ENCODE measurements at regions not wholly inside any gene's neighbourhood (a gene's known extent, or its start where the extent isn't known, plus 50 kb on each side); places are given as distances from the start of the nearest gene placed in this dataset.

- DNase-seq, result no peak
- Mint-ChIP-seq H3K9me3 (ENCODE audit: low read depth) (no peaks in the 10 kb centered on the region), H3K27me3 (peaks cover 6% of the 10 kb centered on the region), H3K27ac (no peak overlapping the region), H3K4me3 (no peak overlapping the region), H3K36me3 (no peaks in the 10 kb centered on the region), H3K4me1 (no peaks in the 10 kb centered on the region)
- ATAC-seq, result no peak
- CTCF ChIA-PET, result no interaction called here
These were observed 144.6 kb downstream of the TPH2 start for GRCh38 chr12:72082986-72083820.

DNA sequence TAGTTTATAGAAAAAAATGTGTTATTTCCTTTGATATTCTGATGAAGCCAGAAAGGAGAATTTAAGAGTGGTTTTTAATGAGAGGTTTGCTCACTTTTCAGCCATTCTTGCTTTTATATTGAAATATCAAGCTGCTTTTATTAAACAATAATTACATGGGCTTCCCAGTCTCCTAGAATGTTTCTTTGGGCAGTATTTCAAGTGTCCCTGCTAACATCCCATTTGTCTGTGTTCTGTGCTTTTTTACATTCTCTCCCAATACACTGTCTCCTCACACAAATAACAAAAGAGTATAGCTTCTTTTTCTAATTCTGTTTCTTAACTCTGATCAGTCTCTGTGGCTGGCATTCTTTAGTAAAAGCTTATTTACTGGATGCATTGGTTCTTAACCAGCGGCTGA, 145.4 kb downstream of the TPH2 start:
- Mint-ChIP-seq H3K36me3 (no peaks in the 10 kb centered on the region), H3K4me1 (no peaks in the 10 kb centered on the region), H3K27me3 (peaks cover 6% of the 10 kb centered on the region), H3K27ac (no peak overlapping the region), H3K4me3 (no peak overlapping the region), H3K9me3 (ENCODE audit: low read depth) (no peaks in the 10 kb centered on the region)
- DNase-seq (no peak), ATAC-seq (no peak)
- CTCF ChIA-PET, result no interaction called here

- no peak overlapping the region for H3K4me3 Mint-ChIP-seq
- CTCF ChIA-PET, result no interaction called here
- DNase-seq (no peak), ATAC-seq (no peak)
- no peaks in the 10 kb centered on the region for H3K9me3 Mint-ChIP-seq (ENCODE audit: low read depth)
- peaks cover 6% of the 10 kb centered on the region for H3K27me3 Mint-ChIP-seq
- no peak overlapping the region for H3K27ac Mint-ChIP-seq
- H3K36me3 Mint-ChIP-seq, result no peaks in the 10 kb centered on the region
- H3K4me1 Mint-ChIP-seq, result no peaks in the 10 kb centered on the region
These were observed 146.2 kb downstream of the TPH2 start for GRCh38 chr12:72084880-72085279.

DNA sequence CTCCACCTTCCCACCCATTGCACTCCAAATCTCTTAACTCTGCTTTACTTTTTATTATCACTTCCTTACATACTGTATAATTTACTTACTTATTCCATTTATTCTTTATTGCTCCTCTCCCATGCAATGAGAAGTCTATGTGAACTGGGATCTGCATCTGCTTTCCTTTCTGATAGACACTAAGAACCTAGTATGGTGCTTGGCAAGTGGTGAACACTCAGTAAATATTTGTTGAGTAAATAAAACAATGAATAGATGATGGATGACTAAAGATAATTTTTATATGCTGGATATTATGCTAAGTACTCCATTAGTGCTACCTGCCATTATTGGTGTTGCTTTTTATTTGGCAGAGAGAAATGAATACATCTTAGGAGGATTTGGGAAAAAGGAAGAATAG, 151.0 kb downstream of the TPH2 start:
- H3K36me3 Mint-ChIP-seq, result no peaks in the 10 kb centered on the region
- H3K27ac Mint-ChIP-seq, result no peak overlapping the region
- H3K27me3 Mint-ChIP-seq, result no peaks in the 10 kb centered on the region
- DNase-seq (no peak), ATAC-seq (no peak)
- H3K4me1 Mint-ChIP-seq, result no peaks in the 10 kb centered on the region
- H3K4me3 Mint-ChIP-seq, result no peak overlapping the region
- CTCF ChIA-PET, result no interaction called here
- H3K9me3 Mint-ChIP-seq (ENCODE audit: low read depth), result no peaks in the 10 kb centered on the region

DNA sequence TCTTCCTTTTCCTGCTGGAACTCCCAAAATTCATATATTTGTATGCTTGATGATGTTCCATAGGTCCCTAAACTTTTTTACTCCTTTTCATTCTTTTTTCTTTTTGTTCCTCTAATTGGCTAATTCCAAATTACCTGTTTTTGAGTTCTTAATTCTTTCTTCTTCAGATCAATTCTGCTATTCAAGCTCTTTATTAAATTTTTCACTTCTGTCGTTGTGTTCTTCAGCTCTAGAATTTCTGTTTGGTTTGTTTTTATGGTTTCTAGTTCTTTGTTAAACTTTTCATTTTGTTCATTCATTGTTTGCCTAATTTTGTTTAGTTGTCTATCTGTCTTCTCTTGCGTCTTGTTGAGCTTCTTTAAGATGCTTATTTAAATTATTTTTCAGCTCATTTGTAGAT, 154.8 kb downstream of the TPH2 start:
- DNase-seq, result no peak
- Mint-ChIP-seq H3K27me3 (no peaks in the 10 kb centered on the region), H3K4me1 (no peaks in the 10 kb centered on the region), H3K9me3 (ENCODE audit: low read depth) (no peaks in the 10 kb centered on the region), H3K4me3 (no peak overlapping the region), H3K27ac (no peak overlapping the region), H3K36me3 (no peaks in the 10 kb centered on the region)
- CTCF ChIA-PET, result interaction anchor here (1.2 kb wide), 1 partner anchor 15 kb away, joined by 3 read pairs; no protein-coding TSS in a partner anchor
- no peak for ATAC-seq

GRCh38 chr12:72093930-72094329, 155.3 kb downstream of the TPH2 start:
- H3K4me3 Mint-ChIP-seq, result no peak overlapping the region
- ATAC-seq, result no peak
- DNase-seq, result no peak
- H3K9me3 Mint-ChIP-seq (ENCODE audit: low read depth), result no peaks in the 10 kb centered on the region
- H3K4me1 Mint-ChIP-seq, result no peaks in the 10 kb centered on the region
- no peak overlapping the region for H3K27ac Mint-ChIP-seq
- no peaks in the 10 kb centered on the region for H3K27me3 Mint-ChIP-seq
- no peaks in the 10 kb centered on the region for H3K36me3 Mint-ChIP-seq
- CTCF ChIA-PET, result interaction anchor here (1.2 kb wide), 1 partner anchor 15 kb away, joined by 3 read pairs; no protein-coding TSS in a partner anchor

- Mint-ChIP-seq H3K9me3 (ENCODE audit: low read depth) (no peaks in the 10 kb centered on the region), H3K27me3 (no peaks in the 10 kb centered on the region), H3K36me3 (no peaks in the 10 kb centered on the region), H3K4me1 (no peaks in the 10 kb centered on the region), H3K4me3 (no peak overlapping the region), H3K27ac (no peak overlapping the region)
- no peak for ATAC-seq
- CTCF ChIA-PET, result no interaction called here
- no peak for DNase-seq
These were observed 155.8 kb downstream of the TPH2 start for GRCh38 chr12:72094490-72094889.

GRCh38 chr12:72095025-72095424, 156.4 kb downstream of the TPH2 start:
- Mint-ChIP-seq H3K4me1 (no peaks in the 10 kb centered on the region), H3K4me3 (no peak overlapping the region), H3K9me3 (ENCODE audit: low read depth) (no peaks in the 10 kb centered on the region), H3K27ac (no peak overlapping the region), H3K36me3 (no peaks in the 10 kb centered on the region), H3K27me3 (no peaks in the 10 kb centered on the region)
- DNase-seq, result no peak
- no peak for ATAC-seq
- CTCF ChIA-PET, result no interaction called here

DNA sequence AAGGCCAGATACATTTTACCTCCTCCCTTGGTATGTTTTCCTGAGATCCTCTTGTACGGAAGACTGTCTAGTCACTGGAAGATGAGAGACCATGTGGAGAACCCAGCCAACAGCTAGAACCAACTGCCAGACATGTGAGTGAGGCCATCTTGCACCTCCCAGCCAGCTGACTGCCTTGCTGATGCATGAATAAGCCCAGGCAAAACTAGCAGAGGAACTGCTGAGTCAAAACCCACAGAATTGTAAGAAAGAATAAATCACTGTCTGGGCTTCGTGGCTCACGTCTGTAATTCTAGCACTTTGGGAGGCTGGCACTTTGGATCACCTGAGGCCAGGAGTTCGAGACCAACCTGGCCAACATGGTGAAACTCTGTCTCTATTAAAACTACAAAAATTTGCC, 160.0 kb downstream of the TPH2 start:
- Mint-ChIP-seq H3K4me3 (no peak overlapping the region), H3K9me3 (ENCODE audit: low read depth) (no peaks in the 10 kb centered on the region), H3K27me3 (no peaks in the 10 kb centered on the region), H3K4me1 (no peaks in the 10 kb centered on the region), H3K36me3 (no peaks in the 10 kb centered on the region), H3K27ac (no peak overlapping the region)
- DNase-seq (no peak), ATAC-seq (no peak)
- CTCF ChIA-PET, result no interaction called here

- Mint-ChIP-seq H3K27ac (no peak overlapping the region), H3K4me3 (no peak overlapping the region), H3K36me3 (no peaks in the 10 kb centered on the region), H3K4me1 (no peaks in the 10 kb centered on the region), H3K9me3 (ENCODE audit: low read depth) (no peaks in the 10 kb centered on the region), H3K27me3 (no peaks in the 10 kb centered on the region)
- CTCF ChIA-PET, result no interaction called here
- DNase-seq, result no peak
- ATAC-seq, result no peak
These were observed 162.2 kb downstream of the TPH2 start for GRCh38 chr12:72100854-72101253.

DNA sequence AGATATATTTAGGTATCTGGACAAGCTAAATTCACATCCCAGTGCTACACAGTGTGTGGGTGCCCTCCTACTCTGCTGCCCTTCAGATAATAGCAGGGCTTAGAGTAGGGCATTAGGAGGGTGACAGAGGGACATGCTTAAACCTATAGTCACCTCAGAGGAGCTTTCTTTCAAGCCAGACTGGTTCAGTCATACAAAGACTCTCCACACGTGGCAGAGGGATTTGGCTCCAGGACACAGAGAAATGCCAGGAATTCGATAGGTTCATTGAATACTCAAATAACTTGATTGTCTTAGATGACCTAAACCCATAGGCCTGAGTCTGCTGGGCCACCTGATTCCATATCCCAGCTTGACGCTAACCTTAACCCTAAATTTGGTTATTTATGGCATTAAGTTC, 163.5 kb downstream of the TPH2 start:
- no peaks in the 10 kb centered on the region for H3K27me3 Mint-ChIP-seq
- no peak for ATAC-seq
- no peaks in the 10 kb centered on the region for H3K9me3 Mint-ChIP-seq (ENCODE audit: low read depth)
- CTCF ChIA-PET, result no interaction called here
- no peaks in the 10 kb centered on the region for H3K4me1 Mint-ChIP-seq
- H3K4me3 Mint-ChIP-seq, result no peak overlapping the region
- DNase-seq, result no peak
- no peaks in the 10 kb centered on the region for H3K36me3 Mint-ChIP-seq
- H3K27ac Mint-ChIP-seq, result no peak overlapping the region

DNA sequence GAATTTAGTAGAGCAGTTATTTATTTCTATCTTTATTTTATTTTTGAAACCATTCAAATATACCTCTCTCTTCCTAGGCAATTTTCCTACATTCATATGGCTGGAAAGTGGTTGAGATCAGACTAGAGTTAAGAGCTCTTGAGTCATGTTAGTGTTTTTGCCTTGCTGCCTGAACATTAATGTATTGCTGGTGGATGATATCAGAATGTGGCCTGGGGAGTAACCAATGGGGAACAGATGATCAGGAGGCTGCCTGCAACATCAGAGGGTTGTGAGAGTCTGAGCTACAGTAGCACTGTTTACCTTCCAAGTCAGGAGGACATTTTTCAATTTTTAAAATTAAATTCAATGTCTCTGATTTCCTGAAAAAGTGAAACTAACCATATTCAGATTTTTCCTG, 166.3 kb upstream of the TRHDE start:
- Mint-ChIP-seq H3K4me3 (no peak overlapping the region), H3K27ac (no peak overlapping the region), H3K4me1 (no peaks in the 10 kb centered on the region), H3K36me3 (no peaks in the 10 kb centered on the region), H3K9me3 (ENCODE audit: low read depth) (no peaks in the 10 kb centered on the region), H3K27me3 (no peaks in the 10 kb centered on the region)
- no peak for DNase-seq
- CTCF ChIA-PET, result no interaction called here
- ATAC-seq, result no peak

DNA sequence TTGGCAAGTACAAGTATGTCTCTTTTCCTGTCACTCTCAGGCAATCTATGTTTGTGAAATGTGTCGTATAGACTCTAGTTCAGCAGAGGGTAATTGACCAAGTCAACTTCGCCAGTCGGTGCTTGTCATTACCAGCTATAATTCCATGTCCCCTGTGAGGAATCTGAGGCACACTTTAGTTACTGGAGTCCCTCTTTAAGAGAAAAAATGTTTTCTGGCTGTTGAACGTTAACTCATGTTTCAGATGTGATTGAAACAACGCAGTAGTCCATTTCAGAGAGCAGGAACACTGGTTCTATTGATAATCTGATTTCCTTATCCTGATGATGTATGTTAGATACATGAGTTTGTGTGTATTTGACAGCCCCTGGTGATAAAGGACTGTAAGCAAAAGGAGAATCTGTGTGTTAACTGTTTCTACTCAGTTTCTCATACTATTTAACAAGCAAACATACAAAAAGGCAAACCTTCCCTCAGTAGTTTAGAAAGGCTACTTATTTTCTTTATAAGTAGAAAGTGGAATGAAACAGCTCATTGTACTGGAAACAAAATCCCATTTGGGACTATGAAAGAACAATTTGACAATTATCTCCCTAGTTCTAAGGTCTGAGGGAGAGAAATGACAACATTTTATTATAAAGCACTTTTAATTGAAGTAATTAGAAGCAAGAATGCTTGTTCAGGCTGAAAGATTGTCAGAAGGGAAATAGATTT, 161.1 kb upstream of the TRHDE start:
- Mint-ChIP-seq H3K27me3 (no peaks in the 10 kb centered on the region), H3K27ac (no peak overlapping the region), H3K9me3 (ENCODE audit: low read depth) (no peaks in the 10 kb centered on the region), H3K4me3 (no peak overlapping the region), H3K4me1 (no peaks in the 10 kb centered on the region), H3K36me3 (no peaks in the 10 kb centered on the region)
- DNase-seq (no peak), ATAC-seq (no peak)
- CTCF ChIA-PET, result no interaction called here

DNA sequence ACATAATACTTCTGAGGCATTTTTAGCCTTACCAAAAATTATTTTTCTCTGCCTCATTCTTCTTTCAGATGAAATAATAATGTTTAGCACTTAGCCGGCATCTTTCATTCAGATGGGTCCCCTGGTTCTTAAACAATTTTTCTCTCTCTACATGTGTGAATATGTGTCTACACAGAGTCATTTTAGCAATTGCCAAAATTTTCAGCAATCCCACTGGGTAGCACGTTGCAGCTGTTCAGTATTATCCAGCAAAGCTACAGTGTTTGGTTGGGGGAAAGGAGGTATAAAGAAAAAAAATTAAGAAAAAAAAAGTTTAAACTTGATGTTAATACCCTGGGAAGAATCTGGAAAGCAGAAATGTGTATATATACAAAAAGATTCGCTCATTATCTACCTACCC, 160.5 kb upstream of the TRHDE start:
- Mint-ChIP-seq H3K4me3 (no peak overlapping the region), H3K27me3 (no peaks in the 10 kb centered on the region), H3K9me3 (ENCODE audit: low read depth) (no peaks in the 10 kb centered on the region), H3K27ac (no peak overlapping the region), H3K36me3 (no peaks in the 10 kb centered on the region), H3K4me1 (no peaks in the 10 kb centered on the region)
- CTCF ChIA-PET, result no interaction called here
- DNase-seq (no peak), ATAC-seq (no peak)
